NB4 (cell line): ENCODE measurements at regions not wholly inside any gene's neighbourhood (a gene's known extent, or its start where the extent isn't known, plus 50 kb on each side); places are given as distances from the start of the nearest gene placed in this dataset.

Experiments used
- CTCF ChIP-seq: IDR thresholded peaks from one replicate; pipeline ENCODE4 v1.5.1; 2012; ENCODE audit warnings: low read depth, low read length
- MYC ChIP-seq: IDR thresholded peaks from 2 replicates; pipeline ENCODE4 v1.6.1; 2011; ENCODE audit warnings: low read depth, low read length
- POLR2A ChIP-seq: IDR thresholded peaks from 2 replicates; pipeline ENCODE4 v1.6.1; 2011; ENCODE audit warnings: mild to moderate bottlenecking; ENCODE audit not compliant: insufficient read length; ENCODE audit errors: extremely low read depth

- TF ChIP-seq POLR2A (no peak), CTCF (no peak), MYC (no peak)
These were observed 78.5 kb downstream of the C9orf152 start for GRCh38 chr9:110129425-110129824.
